A549 (cell line): ENCODE measurements at regions not wholly inside any gene's neighbourhood (a gene's known extent, or its start where the extent isn't known, plus 50 kb on each side); places are given as distances from the start of the nearest gene placed in this dataset.

Experiments
- ATAC-seq, 2 experiments: fragments of 200-7000 bp in 1 of 2; fragments of >200 bp in 1 of 2; cut with Nextera tagmentation in 1 of 2; cut with Tn5 transposase in 1 of 2; 3 replicates each; pipeline versions ENCODE4 v1.8.0 to v1.9.1; 2018 to 2020; ENCODE audit warnings: mild to moderate bottlenecking in 1 of 2, moderate library complexity in 1 of 2
- CTCF ChIA-PET: fragments of 300-600 bp; sonication (Branson Sonifier 250); formaldehyde crosslinking; extraction: SDS; loops from one replicate; lab custom pipeline; 2021; ENCODE audit warnings: antibody characterized with exemption, inconsistent platforms; lab: Yijun Ruan, JAX
- POLR2A ChIA-PET: fragments of 350-600 bp; formaldehyde crosslinking; extraction: SDS; loops from one replicate; lab custom pipeline; 2021; ENCODE audit warnings: antibody characterized with exemption, inconsistent platforms; lab: Yijun Ruan, JAX
- DNase-seq, 2 experiments: peaks; one replicate each; pipeline versions ENCODE4 v3.0.0 to v3.0.0-alpha.2; 2011 to 2016; ENCODE audit warnings: low read depth in 1 of 2, low spot score in 1 of 2
- FAIRE-seq: peaks from 2 replicates; lab custom pipeline; 2011; peaks lifted over from hg19 to GRCh38; lab: Jason Lieb, UNC
- H3K27ac ChIP-seq, 2 experiments: fragments of >200 bp; sonication (Bioruptor Twin); formaldehyde crosslinking; 3 replicates each; pipeline ENCODE4 v1.5.1; 2016 to 2017
- H3K4me1 ChIP-seq: fragments of >200 bp; sonication (Bioruptor Twin); formaldehyde crosslinking; 3 replicates; pipeline ENCODE4 v1.6.1; 2016
- H3K4me2 ChIP-seq: fragments of >200 bp; sonication (Bioruptor Twin); formaldehyde crosslinking; 3 replicates; pipeline ENCODE4 v1.6.1; 2016
- H3K4me3 ChIP-seq: fragments of >200 bp; sonication (Bioruptor Twin); formaldehyde crosslinking; 3 replicates; pipeline ENCODE4 v1.5.1; 2016
- H3K9me3 ChIP-seq: fragments of >200 bp; sonication (Bioruptor Twin); formaldehyde crosslinking; 3 replicates; pipeline ENCODE4 v1.6.1; 2016
- BHLHE40 ChIP-seq: IDR thresholded peaks from 2 replicates; pipeline ENCODE4 v1.6.1; 2012; ENCODE audit warnings: low read depth, low read length, inconsistent platforms
- CHD4 ChIP-seq: fragments of 200-600 bp; sonication (generic); IDR thresholded peaks from 2 replicates; pipeline ENCODE4 v1.6.1; 2016; ENCODE audit warnings: antibody characterized with exemption, mild to moderate bottlenecking, borderline replicate concordance
- E2F6 ChIP-seq: IDR thresholded peaks from 2 replicates; pipeline ENCODE4 v1.6.1; 2012; ENCODE audit warnings: low read depth, borderline replicate concordance
- EHF ChIP-seq: fragments of 250-450 bp; sonication (Bioruptor Pico); IDR thresholded peaks from 2 replicates; pipeline ENCODE4 v1.5.0; 2020; ENCODE audit warnings: mild to moderate bottlenecking
- EHMT2 ChIP-seq: fragments of 200-600 bp; sonication (generic); IDR thresholded peaks from 2 replicates; pipeline ENCODE4 v1.6.1; 2016; ENCODE audit warnings: antibody characterized with exemption, low read depth, mild to moderate bottlenecking, moderate library complexity
- FOSB ChIP-seq: fragments of 250-450 bp; sonication (Bioruptor Pico); IDR thresholded peaks from 2 replicates; pipeline ENCODE4 v1.5.0; 2020; ENCODE audit warnings: mild to moderate bottlenecking, moderate library complexity
- GATA3 ChIP-seq: IDR thresholded peaks from 2 replicates; pipeline ENCODE4 v1.6.1; 2012; ENCODE audit warnings: borderline replicate concordance
- HDAC2 ChIP-seq: fragments of 200-600 bp; sonication (generic); IDR thresholded peaks from 2 replicates; pipeline ENCODE4 v1.6.1; 2016
- HES2 ChIP-seq: fragments of >200 bp; sonication (Bioruptor Twin); formaldehyde crosslinking; IDR thresholded peaks from 2 replicates; pipeline ENCODE4 v1.6.1; 2016
- HMGXB4 ChIP-seq: fragments of 250-450 bp; sonication (Bioruptor Pico); IDR thresholded peaks from 2 replicates; pipeline ENCODE4 v1.5.0; 2021; ENCODE audit warnings: mild to moderate bottlenecking, moderate library complexity, borderline replicate concordance
- HOXA7 ChIP-seq: fragments of 250-450 bp; sonication (Bioruptor Pico); IDR thresholded peaks from 2 replicates; pipeline ENCODE4 v1.5.0; 2020; ENCODE audit warnings: mild to moderate bottlenecking, moderate library complexity
- HOXB13 ChIP-seq: fragments of 250-450 bp; sonication (Bioruptor Pico); IDR thresholded peaks from 2 replicates; pipeline ENCODE4 v1.5.0; 2020; ENCODE audit warnings: low read depth, mild to moderate bottlenecking, moderate library complexity
- HOXB5 ChIP-seq: fragments of 250-450 bp; sonication (Bioruptor Pico); IDR thresholded peaks from 2 replicates; pipeline ENCODE4 v1.5.0; 2020; ENCODE audit warnings: mild to moderate bottlenecking, moderate library complexity
- JUN ChIP-seq, 2 experiments: fragments of >200 bp; sonication (Bioruptor Twin); formaldehyde crosslinking; IDR thresholded peaks; 2 replicates in 1 of 2; 3 replicates in 1 of 2; pipeline ENCODE4 v1.6.1; 2016 to 2017
- JUNB ChIP-seq: fragments of >200 bp; sonication (Bioruptor Twin); formaldehyde crosslinking; IDR thresholded peaks from 2 replicates; pipeline ENCODE4 v1.6.1; 2016
- MAZ ChIP-seq: fragments of 150-350 bp; IDR thresholded peaks from 2 replicates; pipeline ENCODE4 v1.6.1; 2014; ENCODE audit warnings: antibody characterized with exemption, low read depth, low read length, borderline replicate concordance
- MYC ChIP-seq: IDR thresholded peaks from 2 replicates; pipeline ENCODE4 v1.6.1; 2012; ENCODE audit warnings: mild to moderate bottlenecking, inconsistent platforms, low read length, improper control_type of control experiment, borderline replicate concordance
- PHF8 ChIP-seq: fragments of 200-600 bp; sonication (generic); IDR thresholded peaks from 2 replicates; pipeline ENCODE4 v1.6.1; 2016; ENCODE audit warnings: low read depth, mild to moderate bottlenecking, antibody characterized with exemption, moderate library complexity, borderline replicate concordance
- POLR2AphosphoS2 ChIP-seq: conservative IDR thresholded peaks from 2 replicates; pipeline ENCODE4 v1.6.1; 2012; ENCODE audit warnings: low read length, improper control_type of control experiment, inconsistent platforms
- RAD21 ChIP-seq, 2 experiments: fragments of >200 bp in 1 of 2; sonication (Bioruptor Twin) in 1 of 2; formaldehyde crosslinking in 1 of 2; IDR thresholded peaks in 1 of 2; conservative IDR thresholded peaks in 1 of 2; 2 replicates in 1 of 2; 3 replicates in 1 of 2; pipeline ENCODE4 v1.6.1; 2012 to 2018; ENCODE audit warnings: inconsistent platforms in 1 of 2
- RARB ChIP-seq: fragments of 250-450 bp; sonication (Bioruptor Pico); IDR thresholded peaks from 2 replicates; pipeline ENCODE4 v1.8.0; 2021; ENCODE audit warnings: mild to moderate bottlenecking, moderate library complexity
- SREBF2 ChIP-seq: fragments of 450-650 bp; IDR thresholded peaks from 2 replicates; pipeline ENCODE4 v1.6.1; 2014; ENCODE audit warnings: mild to moderate bottlenecking, moderate library complexity
- ZNF302 ChIP-seq: fragments of 250-450 bp; sonication (Bioruptor Pico); IDR thresholded peaks from 2 replicates; pipeline ENCODE4 v1.9.0; 2021; ENCODE audit warnings: inconsistent platforms, mild to moderate bottlenecking, moderate library complexity
- ZSCAN20 ChIP-seq: fragments of 250-450 bp; sonication (Bioruptor Pico); IDR thresholded peaks from 2 replicates; pipeline ENCODE4 v1.8.0; 2022; ENCODE audit warnings: mild to moderate bottlenecking, moderate library complexity
- WGBS: methylation state at CpG from one replicate; pipeline ENCODE4 v1.1.6; 2017; ENCODE audit errors: missing lambda C conversion rate; 5-methylcytosine and 5-hydroxymethylcytosine counted together

- Histone ChIP-seq H3K9me3 (no peaks in the 10 kb centered on the region), H3K4me2 (no peak overlapping the region), H3K4me3 (no peak overlapping the region), H3K27ac (no peak overlapping the region), H3K4me1 (no peaks in the 10 kb centered on the region)
- WGBS: 19% methylated on average over 3 of the region's 3 CpGs
- FAIRE-seq (no peak), DNase-seq (no peak), ATAC-seq (no peak)
- TF ChIP-seq HOXB5 (CRISPR knock-in tag) (no peak), BHLHE40 (no peak), POLR2AphosphoS2 (no peak)
- CTCF ChIA-PET: no interaction called here
- POLR2A ChIA-PET: no interaction called here
Observed at GRCh38 chr11:106326087-106326486, 248.6 kb downstream of the AASDHPPT start.

- Histone ChIP-seq H3K4me1 (no peaks in the 10 kb centered on the region), H3K4me2 (no peak overlapping the region), H3K9me3 (no peaks in the 10 kb centered on the region), H3K4me3 (no peak overlapping the region), H3K27ac (no peak overlapping the region)
- CTCF ChIA-PET: no interaction called here
- POLR2A ChIA-PET: no interaction called here
- no peak for DNase-seq
- no peak for ATAC-seq
- 96% methylated on average over 2 of the region's 3 CpGs for WGBS
- no peak for FAIRE-seq
- TF ChIP-seq EHF (CRISPR knock-in tag) (no peak), SREBF2 (no peak), EHMT2 (no peak), HOXB5 (CRISPR knock-in tag) (no peak), RAD21 (conservative IDR thresholded peaks at IDR 0.05 in 1 of 2, IDR thresholded peaks at IDR 0.05 in 1 of 2) (no peak), MYC (no peak), HMGXB4 (no peak), FOSB (CRISPR knock-in tag) (no peak), E2F6 (no peak), HOXA7 (CRISPR knock-in tag) (no peak), HES2 (no peak), HDAC2 (no peak), CHD4 (no peak), JUNB (no peak), HOXB13 (CRISPR knock-in tag) (no peak), POLR2AphosphoS2 (no peak), MAZ (no peak), JUN (IDR thresholded peaks at IDR 0.05) (no peak), ZNF302 (no peak)
Observed at GRCh38 chr11:106327134-106327533, 249.7 kb downstream of the AASDHPPT start.

- no peak overlapping the region for H3K27ac ChIP-seq
- no peak for TF ChIP-seq GATA3
- no peak for TF ChIP-seq RARB (CRISPR knock-in tag)
- TF ChIP-seq PHF8: no peak
- TF ChIP-seq ZSCAN20: no peak
- no peak for TF ChIP-seq EHMT2
- FAIRE-seq (no peak), DNase-seq (no peak), ATAC-seq (no peak)
- ChIA-PET POLR2A (no interaction called here), CTCF (no interaction called here)
- H3K4me2 ChIP-seq: no peak overlapping the region
- no peak overlapping the region for H3K4me3 ChIP-seq
- H3K4me1 ChIP-seq: no peaks in the 10 kb centered on the region
- H3K9me3 ChIP-seq: no peaks in the 10 kb centered on the region
Observed at GRCh38 chr11:106327637-106328036, 250.2 kb downstream of the AASDHPPT start.
